ENCODE measurements at regions not wholly inside any gene's neighbourhood (a gene's known extent, or its start where the extent isn't known, plus 50 kb on each side); places are given as distances from the start of the nearest gene placed in this dataset.

GRCh38 chr18:59048378-59048777 lies 91.3 kb upstream of the SEC11C start:
- H3K27me3 ChIP-seq (ENCODE audit: insufficient read depth in 3 of 3, low read length in 2 of 3), result no peaks in the 10 kb centered on the region
- 79 to 90% (median 85%) methylated on average over 7 of the region's 7 CpGs for WGBS, 3 donors
- no peak overlapping the region for H3K4me3 ChIP-seq
- no peak for TF ChIP-seq CTCF (IDR thresholded peaks at IDR 0.05)
- peaks cover 12% of the 10 kb centered on the region for H3K4me1 ChIP-seq
- intact Hi-C loops (cut with DNase I), result no loop called here
- ATAC-seq (no peak), DNase-seq (no peak)
- no peak overlapping the region for H3K27ac ChIP-seq
- H3K9me3 ChIP-seq, result no peaks in the 10 kb centered on the region
- no peaks in the 10 kb centered on the region for H3K36me3 ChIP-seq (ENCODE audit: insufficient read depth in 1 of 2, low read depth in 1 of 2)

- Histone ChIP-seq H3K9me3 (no peaks in the 10 kb centered on the region), H3K36me3 (ENCODE audit: insufficient read depth in 1 of 2, low read depth in 1 of 2) (no peaks in the 10 kb centered on the region), H3K4me1 (peaks cover 19% of the 10 kb centered on the region), H3K27ac (no peak overlapping the region), H3K27me3 (ENCODE audit: insufficient read depth in 3 of 3, low read length in 2 of 3) (no peaks in the 10 kb centered on the region), H3K4me3 (no peak overlapping the region)
- DNase-seq (no peak), ATAC-seq (no peak)
- no peak for TF ChIP-seq CTCF (IDR thresholded peaks at IDR 0.05)
- WGBS, 3 donors, result 69 to 80% (median 70%) methylated on average over 13 to 14 of the region's 14 CpGs
- intact Hi-C loops (cut with DNase I), result loop anchor here in 1 of 2 donors (5.0 kb wide), 1 partner anchor 48 kb away; no protein-coding TSS in a partner anchor
Observed at GRCh38 chr18:59049721-59050660, 89.7 kb upstream of the SEC11C start.

GRCh38 chr18:59050661-59051057 lies 89.0 kb upstream of the SEC11C start:
- no peaks in the 10 kb centered on the region for H3K27me3 ChIP-seq (ENCODE audit: insufficient read depth in 3 of 3, low read length in 2 of 3)
- intact Hi-C loops (cut with DNase I), result loop anchor here in 1 of 2 donors (5.0 kb wide), 1 partner anchor 48 kb away; no protein-coding TSS in a partner anchor
- no peak for TF ChIP-seq CTCF (IDR thresholded peaks at IDR 0.05)
- no peak overlapping the region for H3K27ac ChIP-seq
- no peak for ATAC-seq
- 88 to 97% (median 90%) methylated on average over 3 of the region's 3 CpGs for WGBS, 3 donors
- no peaks in the 10 kb centered on the region for H3K9me3 ChIP-seq
- no peak for DNase-seq
- no peaks in the 10 kb centered on the region for H3K36me3 ChIP-seq (ENCODE audit: insufficient read depth in 1 of 2, low read depth in 1 of 2)
- no peak overlapping the region for H3K4me3 ChIP-seq
- peaks cover 26% of the 10 kb centered on the region for H3K4me1 ChIP-seq

GRCh38 chr18:59051470-59052165 lies 88.1 kb upstream of the SEC11C start:
- peak; percentile 78 to 96 (median 88) for ATAC-seq
- H3K27me3 ChIP-seq (ENCODE audit: insufficient read depth in 3 of 3, low read length in 2 of 3), result no peaks in the 10 kb centered on the region
- WGBS, 3 donors, result 41 to 58% (median 49%) methylated on average over 12 of the region's 12 CpGs
- H3K4me3 ChIP-seq, result no peak overlapping the region
- peak; percentile 70 to 90 for DNase-seq
- peak overlapping the region; percentile 66 for H3K27ac ChIP-seq
- peaks cover 26% of the 10 kb centered on the region for H3K4me1 ChIP-seq
- no peaks in the 10 kb centered on the region for H3K36me3 ChIP-seq (ENCODE audit: insufficient read depth in 1 of 2, low read depth in 1 of 2)
- H3K9me3 ChIP-seq, result no peaks in the 10 kb centered on the region
- intact Hi-C loops (cut with DNase I), result loop anchor here in 1 of 2 donors (5.0 kb wide), 1 partner anchor 49 kb away; no protein-coding TSS in a partner anchor
- no peak for TF ChIP-seq CTCF (IDR thresholded peaks at IDR 0.05)

All from psoas muscle (tissue), 7 donors.